Tibial nerve (tissue), 4 donors: ENCODE measurements at regions not wholly inside any gene's neighbourhood (a gene's known extent, or its start where the extent isn't known, plus 50 kb on each side); places are given as distances from the start of the nearest gene placed in this dataset.
"Not testable (repeated sequence)": the region's sequence is repeated elsewhere in the genome, so short reads cannot be mapped to it uniquely, and the experiment has no call there.

Experiments used
- DNase-seq, 2 donors: peaks; one replicate each; pipeline ENCODE4 v3.0.0-alpha.2; 2019; ENCODE audit warnings: low spot score in 2 of 2
- H3K27ac ChIP-seq, 4 donors: fragments of 200-600 bp; sonication (generic) in 3 of 4; one replicate each; pipeline ENCODE4 v1.5.1; 2017 to 2019; ENCODE audit warnings: mild to moderate bottlenecking in 1 of 4
- H3K27me3 ChIP-seq, 2 donors: fragments of 200-600 bp; sonication (generic) in 1 of 2; one replicate each; pipeline versions ENCODE4 v1.5.1 to v1.6.0; 2017 to 2019
- H3K36me3 ChIP-seq, 3 donors: fragments of 200-600 bp; sonication (generic); one replicate each; pipeline ENCODE4 v1.5.1; 2018 to 2019
- H3K4me1 ChIP-seq, 4 donors: fragments of 200-600 bp; sonication (generic) in 3 of 4; one replicate each; pipeline ENCODE4 v1.5.1; 2017 to 2019
- H3K4me3 ChIP-seq, 4 donors: fragments of 200-600 bp; sonication (generic) in 3 of 4; one replicate each; pipeline ENCODE4 v1.5.1; 2017 to 2019; ENCODE audit warnings: mild to moderate bottlenecking in 1 of 4, moderate library complexity in 1 of 4
- H3K9me3 ChIP-seq, 4 donors: fragments of 200-600 bp; sonication (generic) in 3 of 4; one replicate each; pipeline ENCODE4 v1.5.1; 2017 to 2019
- EP300 ChIP-seq, 2 donors: sonication (generic); formaldehyde crosslinking; IDR thresholded peaks; one replicate each; pipeline ENCODE4 v1.6.1; 2017; ENCODE audit warnings: antibody characterized with exemption in 2 of 2, mild to moderate bottlenecking in 1 of 2
- POLR2A ChIP-seq, 2 donors: fragments of 450-650 bp; IDR thresholded peaks; one replicate each; pipeline ENCODE4 v1.6.1; 2017; ENCODE audit warnings: antibody characterized with exemption in 2 of 2, mild to moderate bottlenecking in 2 of 2, moderate library complexity in 2 of 2
- WGBS, 2 donors: methylation state at CpG; one replicate each; pipeline ENCODE4 v1.1.5; 2018; 5-methylcytosine and 5-hydroxymethylcytosine counted together
- TF ChIP-seq, protein P1 (sequence below), 5 experiments: fragments of 200-600 bp in 3 of 5; fragments of 450-650 bp in 2 of 5; sonication (generic) in 3 of 5; IDR thresholded peaks; one replicate each; pipeline ENCODE4 v1.5.1; 2016 to 2019; ENCODE audit warnings: antibody characterized with exemption in 5 of 5, mild to moderate bottlenecking in 3 of 5, moderate library complexity in 2 of 5

DNA sequence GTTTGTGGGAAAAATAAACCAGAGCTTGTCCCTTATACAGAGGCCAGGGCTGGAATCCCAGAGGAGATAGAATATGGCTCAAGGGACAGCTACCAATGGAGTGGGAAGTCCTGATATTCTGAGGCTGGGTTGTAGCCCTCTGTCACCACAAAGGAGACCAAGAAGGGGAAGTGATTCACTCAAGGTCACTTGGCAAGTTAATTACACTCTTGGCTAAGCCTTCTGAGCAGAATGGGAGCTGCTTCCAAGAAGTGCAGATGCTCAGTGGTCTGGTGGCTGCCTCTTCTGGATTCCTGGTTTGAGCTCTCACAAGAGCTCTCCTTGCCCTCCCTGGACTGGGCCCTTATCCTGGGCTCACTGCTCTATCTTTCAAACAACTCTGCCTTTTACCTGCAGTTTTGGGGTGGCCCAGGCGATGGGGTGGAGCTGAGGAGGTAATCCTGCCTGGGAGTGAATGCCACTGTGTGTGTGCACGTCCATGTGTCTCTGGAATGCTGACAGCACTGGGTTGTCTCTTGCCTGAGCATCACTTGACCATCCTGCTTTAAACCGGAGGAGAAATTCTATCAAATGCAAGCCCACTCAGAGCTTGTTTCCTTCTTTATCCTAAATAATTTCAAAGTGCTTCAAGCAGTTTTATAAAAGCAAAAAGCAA lies 168.2 kb downstream of the KCNS3 start:
- H3K4me1 ChIP-seq, result peaks cover 0 to 14% (median 0%) of the 10 kb centered on the region in 4 donors

GRCh38 chr2:18046017-18046416 lies 167.6 kb downstream of the KCNS3 start:
- Histone ChIP-seq H3K4me3 (no peak overlapping the region), H3K4me1 (peaks cover 0 to 14% (median 0%) of the 10 kb centered on the region in 4 donors), H3K36me3 (no peaks in the 10 kb centered on the region), H3K27ac (no peak overlapping the region), H3K27me3 (no peaks in the 10 kb centered on the region), H3K9me3 (no peaks in the 10 kb centered on the region)
- no peak for DNase-seq
- 88 to 89% methylated on average over 4 of the region's 4 CpGs for WGBS, 2 donors
- TF ChIP-seq EP300 (IDR thresholded peaks at IDR 0.05) (no peak), POLR2A (IDR thresholded peaks at IDR 0.05) (no peak)
- TF ChIP-seq, protein P1, sequence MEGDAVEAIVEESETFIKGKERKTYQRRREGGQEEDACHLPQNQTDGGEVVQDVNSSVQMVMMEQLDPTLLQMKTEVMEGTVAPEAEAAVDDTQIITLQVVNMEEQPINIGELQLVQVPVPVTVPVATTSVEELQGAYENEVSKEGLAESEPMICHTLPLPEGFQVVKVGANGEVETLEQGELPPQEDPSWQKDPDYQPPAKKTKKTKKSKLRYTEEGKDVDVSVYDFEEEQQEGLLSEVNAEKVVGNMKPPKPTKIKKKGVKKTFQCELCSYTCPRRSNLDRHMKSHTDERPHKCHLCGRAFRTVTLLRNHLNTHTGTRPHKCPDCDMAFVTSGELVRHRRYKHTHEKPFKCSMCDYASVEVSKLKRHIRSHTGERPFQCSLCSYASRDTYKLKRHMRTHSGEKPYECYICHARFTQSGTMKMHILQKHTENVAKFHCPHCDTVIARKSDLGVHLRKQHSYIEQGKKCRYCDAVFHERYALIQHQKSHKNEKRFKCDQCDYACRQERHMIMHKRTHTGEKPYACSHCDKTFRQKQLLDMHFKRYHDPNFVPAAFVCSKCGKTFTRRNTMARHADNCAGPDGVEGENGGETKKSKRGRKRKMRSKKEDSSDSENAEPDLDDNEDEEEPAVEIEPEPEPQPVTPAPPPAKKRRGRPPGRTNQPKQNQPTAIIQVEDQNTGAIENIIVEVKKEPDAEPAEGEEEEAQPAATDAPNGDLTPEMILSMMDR (IDR thresholded peaks at IDR 0.05), result no peak

More for the DNA sequence above, 168.2 kb downstream of the KCNS3 start:
- Histone ChIP-seq H3K27me3 (no peaks in the 10 kb centered on the region), H3K36me3 (no peaks in the 10 kb centered on the region), H3K27ac (no peak overlapping the region), H3K9me3 (no peaks in the 10 kb centered on the region), H3K4me3 (no peak overlapping the region)
- WGBS, 2 donors, result 52 to 73% methylated on average over 3 of the region's 3 CpGs
- no peak for DNase-seq
- TF ChIP-seq EP300 (IDR thresholded peaks at IDR 0.05) (no peak), POLR2A (IDR thresholded peaks at IDR 0.05) (no peak)
- TF ChIP-seq, protein P1 (IDR thresholded peaks at IDR 0.05), result no peak

GRCh38 chr2:18045230-18045629 lies 166.8 kb downstream of the KCNS3 start:
- WGBS, 2 donors, result 60 to 71% methylated on average over 1 of the region's 1 CpG
- Histone ChIP-seq H3K4me1 (peaks cover 0 to 14% (median 0%) of the 10 kb centered on the region in 4 donors), H3K4me3 (no peak overlapping the region), H3K9me3 (no peaks in the 10 kb centered on the region), H3K36me3 (no peaks in the 10 kb centered on the region), H3K27ac (no peak overlapping the region), H3K27me3 (no peaks in the 10 kb centered on the region)
- DNase-seq, result no peak
- TF ChIP-seq, protein P1 (IDR thresholded peaks at IDR 0.05), result no peak
- no peak for TF ChIP-seq EP300 (IDR thresholded peaks at IDR 0.05)
- no peak for TF ChIP-seq POLR2A (IDR thresholded peaks at IDR 0.05)

DNA sequence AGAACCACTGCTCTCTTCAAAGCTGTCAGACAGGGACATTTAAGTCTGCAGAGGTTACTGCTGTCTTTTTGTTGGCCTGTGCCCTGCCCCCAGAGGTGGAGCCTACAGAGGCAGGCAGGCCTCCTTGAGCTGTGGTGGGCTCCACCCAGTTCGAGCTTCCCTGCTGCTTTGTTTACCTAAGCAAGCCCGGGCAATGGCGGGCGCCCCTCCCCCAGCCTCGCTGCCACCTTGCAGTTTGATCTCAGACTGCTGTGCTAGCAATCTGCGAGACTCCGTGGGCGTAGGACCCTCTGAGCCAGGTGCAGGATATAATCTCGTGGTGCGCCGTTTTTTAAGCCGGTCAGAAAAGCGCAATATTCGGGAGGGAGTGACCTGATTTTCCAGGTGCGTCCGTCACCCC lies 138.9 kb downstream of the KCNS3 start:
- not testable (repeated sequence) for H3K27me3 ChIP-seq, DNase-seq, H3K36me3 ChIP-seq, H3K4me1 ChIP-seq, H3K27ac ChIP-seq, H3K4me3 ChIP-seq
- WGBS, 2 donors, result 83 to 84% methylated on average over 15 to 16 of the region's 16 CpGs
- H3K9me3 ChIP-seq, result peaks cover 0 to 11% (median 0%) of the 10 kb centered on the region in 4 donors

GRCh38 chr2:18009891-18010290 lies 131.4 kb downstream of the KCNS3 start:
- Histone ChIP-seq H3K4me3 (no peak overlapping the region), H3K27me3 (no peaks in the 10 kb centered on the region), H3K4me1 (no peaks in the 10 kb centered on the region), H3K36me3 (no peaks in the 10 kb centered on the region), H3K9me3 (no peaks in the 10 kb centered on the region), H3K27ac (no peak overlapping the region)
- TF ChIP-seq POLR2A (IDR thresholded peaks at IDR 0.05) (no peak), EP300 (IDR thresholded peaks at IDR 0.05) (no peak)
- TF ChIP-seq, protein P1 (IDR thresholded peaks at IDR 0.05), result no peak
- WGBS, 2 donors, result 78 to 89% methylated on average over 3 of the region's 3 CpGs
- DNase-seq, result no peak
